RWPE1 (cell line): ENCODE measurements at regions not wholly inside any gene's neighbourhood (a gene's known extent, or its start where the extent isn't known, plus 50 kb on each side); places are given as distances from the start of the nearest gene placed in this dataset.

ENCODE experiments used
- CTCF ChIA-PET: fragments of 350-600 bp; sonication (Branson Sonifier 250); formaldehyde crosslinking; extraction: SDS; loops from one replicate; lab custom pipeline; 2021; lab: Yijun Ruan, JAX
- POLR2A ChIA-PET: fragments of 400-600 bp; formaldehyde crosslinking; extraction: SDS; loops from one replicate; lab custom pipeline; 2020; ENCODE audit warnings: antibody characterized with exemption; ENCODE audit not compliant: low non-redundant PET; lab: Yijun Ruan, JAX
- DNase-seq: peaks from one replicate; pipeline ENCODE4 v3.0.0; 2012; ENCODE audit warnings: low spot score
- H3K27ac ChIP-seq: fragments of 450-650 bp; 2 replicates; pipeline ENCODE4 v1.5.1; 2017
- CTCF ChIP-seq: fragments of 450-650 bp; conservative IDR thresholded peaks from 2 replicates; pipeline ENCODE4 v1.5.1; 2017; ENCODE audit warnings: low read depth, mild to moderate bottlenecking

DNA sequence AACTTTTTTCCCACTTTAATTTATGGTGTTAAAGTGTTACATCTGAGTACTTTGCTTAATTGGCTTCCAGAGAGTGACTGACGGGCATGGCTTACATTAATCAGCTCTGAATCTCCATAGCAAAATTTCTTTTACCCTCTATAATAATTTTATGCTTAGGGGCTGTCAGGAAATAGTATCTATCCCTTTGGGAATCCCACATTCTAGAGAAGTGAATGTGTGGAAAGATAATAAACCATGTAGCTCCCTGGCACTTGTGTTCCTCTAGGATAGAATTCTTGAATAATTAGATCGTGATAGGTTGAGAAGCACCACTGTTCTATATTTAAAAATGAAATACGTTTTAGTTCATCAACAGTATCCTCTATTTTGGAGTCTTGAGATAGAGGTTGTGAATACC lies 89.6 kb downstream of the DNAJB9 start:
- ChIA-PET POLR2A (no interaction called here), CTCF (no interaction called here)
- DNase-seq, result no peak
- no peak overlapping the region for H3K27ac ChIP-seq
- no peak for TF ChIP-seq CTCF

GRCh38 chr7:108659867-108660266 lies 90.2 kb downstream of the DNAJB9 start:
- ChIA-PET POLR2A (no interaction called here), CTCF (interaction anchor here (0.7 kb wide), 1 partner anchor 296 kb away, joined by 3 read pairs; no protein-coding TSS in a partner anchor)
- H3K27ac ChIP-seq, result no peak overlapping the region
- TF ChIP-seq CTCF, result no peak
- no peak for DNase-seq

GRCh38 chr7:108660465-108660864 lies 90.8 kb downstream of the DNAJB9 start:
- CTCF ChIA-PET, result interaction anchor here (0.7 kb wide), 1 partner anchor 295 kb away, joined by 3 read pairs; no protein-coding TSS in a partner anchor
- no peak overlapping the region for H3K27ac ChIP-seq

GRCh38 chr7:108662783-108663362 lies 93.2 kb downstream of the DNAJB9 start:
- no peak for DNase-seq
- TF ChIP-seq CTCF, result no peak
- POLR2A ChIA-PET, result no interaction called here

More at GRCh38 chr7:108660465-108660864, 90.8 kb downstream of the DNAJB9 start:
- no peak for DNase-seq
- POLR2A ChIA-PET, result no interaction called here
- TF ChIP-seq CTCF, result no peak

GRCh38 chr7:108663701-108664100 lies 94.0 kb downstream of the DNAJB9 start:
- CTCF ChIA-PET, result no interaction called here
- no peak for DNase-seq
- H3K27ac ChIP-seq, result no peak overlapping the region
- no peak for TF ChIP-seq CTCF
- POLR2A ChIA-PET, result no interaction called here

More at GRCh38 chr7:108662783-108663362, 93.2 kb downstream of the DNAJB9 start:
- CTCF ChIA-PET, result interaction anchor here (0.5 kb wide), 1 partner anchor 479 kb away, joined by 5 read pairs; no protein-coding TSS in a partner anchor
- no peak overlapping the region for H3K27ac ChIP-seq

- POLR2A ChIA-PET, result no interaction called here
- TF ChIP-seq CTCF, result no peak
- CTCF ChIA-PET, result no interaction called here
- DNase-seq, result no peak
- no peak overlapping the region for H3K27ac ChIP-seq
These were observed 97.5 kb downstream of the DNAJB9 start for GRCh38 chr7:108667216-108667615.
